ENCODE measurements at regions not wholly inside any gene's neighbourhood (a gene's known extent, or its start where the extent isn't known, plus 50 kb on each side); places are given as distances from the start of the nearest gene placed in this dataset.

DNA sequence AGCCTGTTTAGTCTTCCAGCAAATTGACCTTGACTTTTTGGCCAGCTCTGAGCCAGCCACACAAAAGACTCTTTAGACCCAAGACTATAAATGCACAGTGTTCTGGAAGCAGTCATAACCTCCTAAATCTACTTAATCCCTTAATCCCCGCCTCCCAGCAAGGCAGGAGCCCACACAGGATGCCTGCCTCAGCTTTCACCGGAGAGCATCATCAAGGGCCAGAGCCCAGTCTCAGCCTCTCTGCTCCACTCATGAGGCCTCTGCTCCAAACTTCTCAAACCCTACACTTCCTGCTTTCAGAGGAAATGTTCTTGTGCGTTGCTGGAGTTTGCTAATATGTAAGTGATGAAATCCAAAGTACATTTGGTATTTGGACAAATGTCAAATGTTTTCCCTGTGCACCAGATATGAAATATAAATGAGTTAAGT is 57.9 kb upstream of the FSHB start:
- no peaks in the 10 kb centered on the region for H3K27me3 Mint-ChIP-seq (ENCODE audit: low read depth)
- no peak overlapping the region for H3K4me3 Mint-ChIP-seq
- H3K4me1 Mint-ChIP-seq (ENCODE audit: low read depth): no peaks in the 10 kb centered on the region
- DNase-seq (no peak), ATAC-seq (replicated peaks in 1 of 2) (no peak)
- no peak overlapping the region for H3K27ac Mint-ChIP-seq
- H3K9me3 Mint-ChIP-seq: peaks cover 1 to 9% of the 10 kb centered on the region in 2 donors
- H3K36me3 Mint-ChIP-seq (ENCODE audit: insufficient read depth in 2 of 2): no peaks in the 10 kb centered on the region

DNA sequence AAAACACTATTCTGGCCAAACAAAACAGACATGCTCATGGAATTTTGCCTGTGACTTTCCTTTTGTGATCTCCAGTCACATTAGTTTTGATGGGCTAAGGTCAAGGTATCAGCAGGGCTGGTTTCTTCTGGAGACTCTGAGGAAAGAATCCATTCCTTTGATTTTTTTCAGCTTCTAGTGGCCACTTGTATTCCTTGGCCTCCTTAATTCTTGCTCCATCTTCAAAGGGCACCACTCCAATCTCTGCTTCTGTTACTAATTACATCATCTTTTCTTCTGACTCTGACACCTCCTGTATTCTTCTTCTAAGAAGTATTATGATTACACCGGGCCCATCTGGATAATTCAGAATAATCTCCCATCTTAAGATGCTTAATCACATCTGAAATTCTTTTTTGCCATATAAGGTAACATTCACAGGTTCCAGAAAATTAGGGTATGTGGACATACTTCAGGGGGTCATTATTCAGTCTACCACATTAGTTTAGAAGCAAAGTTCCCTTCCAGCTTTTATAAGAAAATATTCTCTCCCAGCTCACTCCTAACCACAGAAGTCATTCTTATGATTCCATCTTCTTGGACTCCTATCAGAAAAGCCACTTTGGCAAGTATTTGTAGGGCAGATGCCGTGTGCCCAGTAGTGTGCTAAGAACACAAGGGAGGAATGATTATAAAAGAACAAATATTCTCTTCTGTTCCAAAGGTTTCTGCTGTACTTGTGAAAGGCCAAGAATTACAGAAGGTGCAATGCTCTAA is 56.4 kb upstream of the FSHB start:
- H3K27ac Mint-ChIP-seq: no peak overlapping the region
- no peaks in the 10 kb centered on the region for H3K4me1 Mint-ChIP-seq (ENCODE audit: low read depth)
- H3K9me3 Mint-ChIP-seq: peaks cover 1 to 9% of the 10 kb centered on the region in 2 donors
- H3K27me3 Mint-ChIP-seq (ENCODE audit: low read depth): no peaks in the 10 kb centered on the region
- ATAC-seq (replicated peaks in 1 of 2) (no peak), DNase-seq (no peak)
- no peaks in the 10 kb centered on the region for H3K36me3 Mint-ChIP-seq (ENCODE audit: insufficient read depth in 2 of 2)
- no peak overlapping the region for H3K4me3 Mint-ChIP-seq

All from activated T-cell treated with anti-CD3 and anti-CD28 coated beads, Interleukin-2, amount 50 U/mL, for 72 hours (primary cell).